GM23248 (cell line): ENCODE measurements at regions not wholly inside any gene's neighbourhood (a gene's known extent, or its start where the extent isn't known, plus 50 kb on each side); places are given as distances from the start of the nearest gene placed in this dataset.
"Not testable (repeated sequence)": the region's sequence is repeated elsewhere in the genome, so short reads cannot be mapped to it uniquely, and the experiment has no call there.

Source experiments
- EZH2 ChIP-seq: fragments of 200-600 bp; sonication (generic); IDR thresholded peaks from 2 replicates; pipeline ENCODE4 v1.6.1; 2018; ENCODE audit warnings: antibody characterized with exemption, mild to moderate bottlenecking; ENCODE audit not compliant: insufficient read depth, poor library complexity, severe bottlenecking
- EZH2phosphoT487 ChIP-seq: fragments of 200-600 bp; sonication (generic); IDR thresholded peaks from 2 replicates; pipeline ENCODE4 v1.6.1; 2018; ENCODE audit warnings: antibody characterized with exemption, moderate library complexity, mild to moderate bottlenecking, low read depth; ENCODE audit not compliant: insufficient read depth

DNA sequence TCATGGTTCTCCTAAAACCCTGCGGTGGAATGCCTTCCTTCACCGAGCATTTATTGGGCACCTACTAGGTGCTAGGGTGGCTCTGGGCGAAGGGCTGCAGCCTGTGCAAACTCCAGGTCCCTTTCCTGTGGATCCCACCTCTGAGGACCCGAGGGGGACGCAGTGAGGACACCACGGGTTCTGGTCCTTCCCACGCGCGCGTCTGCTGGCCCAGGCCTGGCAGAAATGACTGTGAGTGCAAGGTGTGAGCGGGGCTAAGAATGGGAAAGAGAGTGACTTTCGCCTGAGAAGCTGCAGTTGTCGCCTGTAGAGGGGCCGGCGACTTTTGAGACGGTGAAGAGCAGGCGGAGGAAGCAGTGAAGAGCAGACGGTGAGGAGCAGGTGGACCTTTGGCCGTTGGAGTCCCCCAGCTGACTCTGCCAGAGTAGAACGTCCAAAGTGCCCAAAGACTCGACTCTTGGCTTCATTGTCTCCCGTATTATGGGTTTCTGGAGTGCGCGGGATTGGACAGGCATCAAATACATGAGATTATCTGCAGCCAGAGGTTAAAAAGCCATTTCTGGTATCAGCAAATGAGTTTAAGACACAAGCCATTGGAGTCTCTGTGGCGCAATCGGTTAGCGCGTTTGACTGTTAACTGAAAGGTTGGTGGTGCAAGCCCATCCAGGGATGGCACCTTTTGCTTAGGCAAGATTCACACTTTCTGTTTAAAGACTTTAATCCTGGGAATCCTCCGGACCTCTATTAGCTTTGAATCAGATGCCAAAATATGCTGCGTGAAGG, 78.1 kb downstream of the PPIAL4G start:
- not testable (repeated sequence) for TF ChIP-seq EZH2phosphoT487, EZH2
